OCI-LY7 (cell line): ENCODE measurements at regions not wholly inside any gene's neighbourhood (a gene's known extent, or its start where the extent isn't known, plus 50 kb on each side); places are given as distances from the start of the nearest gene placed in this dataset.

Source experiments
- BruUV-seq: library from RNA; stranded (reverse); fragments of 400-500 nt; replicated peaks from 2 replicates; lab custom pipeline; 2021; lab: Mats Ljungman, UMichigan
- CTCF ChIA-PET: fragments of 300-600 bp; sonication (Branson Sonifier 250); formaldehyde crosslinking; loops from one replicate; lab custom pipeline; 2022; ENCODE audit warnings: antibody characterized with exemption; ENCODE audit not compliant: unreplicated experiment; lab: Charles Lee
- POLR2A ChIA-PET: fragments of 300-600 bp; sonication (Branson Sonifier 250); formaldehyde crosslinking; loops from one replicate; lab custom pipeline; 2022; ENCODE audit warnings: antibody characterized with exemption; lab: Charles Lee
- DNase-seq: peaks from one replicate; pipeline ENCODE4 v3.0.0-alpha.2; 2015; ENCODE audit warnings: low spot score
- H2AFZ ChIP-seq: fragments of 200-600 bp; sonication (generic), shearing (Covaris generic); 2 replicates; pipeline ENCODE4 v1.6.1; 2014; ENCODE audit warnings: mild to moderate bottlenecking, antibody characterized with exemption, low read length, moderate library complexity
- H3K27ac ChIP-seq: fragments of 200-600 bp; sonication (generic); 2 replicates; pipeline ENCODE4 v1.5.1; 2014; ENCODE audit warnings: mixed run types, low read depth, mild to moderate bottlenecking, moderate library complexity, low read length, inconsistent platforms; ENCODE audit not compliant: poor library complexity, severe bottlenecking
- H3K36me3 ChIP-seq: fragments of 200-600 bp; sonication (generic); 2 replicates; pipeline ENCODE4 v1.6.1; 2014; ENCODE audit warnings: mild to moderate bottlenecking, antibody characterized with exemption, low read length, moderate library complexity, mixed read lengths; ENCODE audit not compliant: insufficient read depth
- H3K4me1 ChIP-seq: fragments of 200-600 bp; sonication (generic); 2 replicates; pipeline ENCODE4 v1.5.1; 2014; ENCODE audit warnings: mild to moderate bottlenecking, low read length; ENCODE audit not compliant: insufficient read depth, poor library complexity, severe bottlenecking
- H3K4me2 ChIP-seq: fragments of 200-600 bp; sonication (generic); 2 replicates; pipeline ENCODE4 v1.6.1; 2014; ENCODE audit warnings: mild to moderate bottlenecking, low read length
- H3K4me3 ChIP-seq: fragments of 200-600 bp; sonication (generic); 2 replicates; pipeline ENCODE4 v1.5.1; 2014; ENCODE audit warnings: mild to moderate bottlenecking, low read depth, low read length; ENCODE audit not compliant: poor library complexity, severe bottlenecking
- H3K79me2 ChIP-seq: fragments of 200-600 bp; sonication (generic); 2 replicates; pipeline ENCODE4 v1.6.1; 2016; ENCODE audit warnings: low read depth, mild to moderate bottlenecking, low read length, moderate library complexity, mixed read lengths; ENCODE audit not compliant: insufficient read depth
- H3K9me2 ChIP-seq: fragments of 200-600 bp; sonication (generic); 2 replicates; pipeline ENCODE4 v1.6.1; 2016; ENCODE audit warnings: mild to moderate bottlenecking, low read length, mixed read lengths; ENCODE audit not compliant: insufficient read depth
- H3K9me3 ChIP-seq: fragments of 200-600 bp; sonication (generic); 2 replicates; pipeline ENCODE4 v1.6.1; 2014; ENCODE audit warnings: mild to moderate bottlenecking, mixed run types, low read length, mixed read lengths
- H4K20me1 ChIP-seq: fragments of 200-600 bp; sonication (generic); 2 replicates; pipeline ENCODE4 v1.6.1; 2014; ENCODE audit warnings: mild to moderate bottlenecking, antibody characterized with exemption, low read length, moderate library complexity, mixed read lengths; ENCODE audit not compliant: insufficient read depth
- CTCF ChIP-seq: fragments of 200-600 bp; sonication (generic); conservative IDR thresholded peaks from 2 replicates; pipeline ENCODE4 v1.5.1; 2014; ENCODE audit warnings: mild to moderate bottlenecking, antibody characterized with exemption, low read length, moderate library complexity, mixed read lengths
- EZH2phosphoT487 ChIP-seq: fragments of 200-600 bp; sonication (generic); IDR thresholded peaks from 2 replicates; pipeline ENCODE4 v1.6.1; 2018; ENCODE audit warnings: low read depth, borderline replicate concordance, mild to moderate bottlenecking, mixed run types, antibody characterized with exemption, low read length, moderate library complexity, mixed read lengths
- intact Hi-C: fragments of 100-400 bp; cut with micrococcal nuclease; formaldehyde crosslinking; loops from one replicate; pipeline ENCODE4 v1.10.0; 2022; ENCODE audit not compliant: unreplicated experiment

- Histone ChIP-seq H3K9me3 (no peaks in the 10 kb centered on the region), H3K79me2 (no peaks in the 10 kb centered on the region), H3K4me1 (peaks cover 28% of the 10 kb centered on the region), H3K27ac (no peak overlapping the region), H3K4me2 (no peak overlapping the region), H3K9me2 (no peaks in the 10 kb centered on the region), H2AFZ (no peak overlapping the region), H3K36me3 (no peaks in the 10 kb centered on the region), H4K20me1 (no peaks in the 10 kb centered on the region), H3K4me3 (no peak overlapping the region)
- ChIA-PET CTCF (no interaction called here), POLR2A (interaction anchor here (0.6 to 1.0 kb wide), 3 partner anchors 13 to 484 kb away, joined by 3 to 5 read pairs (median 3); no protein-coding TSS in a partner anchor)
- TF ChIP-seq EZH2phosphoT487 (no peak), CTCF (no peak)
- no TSS peak for BruUV-seq
- no peak for DNase-seq
- intact Hi-C loops: no loop called here
These were observed 438.2 kb downstream of the EPHA4 start for GRCh38 chr2:221133941-221134340.

GRCh38 chr2:221134718-221135117, 437.4 kb downstream of the EPHA4 start:
- Histone ChIP-seq H3K79me2 (no peaks in the 10 kb centered on the region), H3K36me3 (no peaks in the 10 kb centered on the region), H4K20me1 (no peaks in the 10 kb centered on the region), H3K27ac (no peak overlapping the region), H3K9me2 (no peaks in the 10 kb centered on the region), H3K4me1 (peaks cover 28% of the 10 kb centered on the region), H3K4me2 (no peak overlapping the region), H3K4me3 (no peak overlapping the region), H2AFZ (no peak overlapping the region), H3K9me3 (no peaks in the 10 kb centered on the region)
- CTCF ChIA-PET: no interaction called here
- no peak for DNase-seq
- BruUV-seq: no TSS peak
- POLR2A ChIA-PET: interaction anchor here (0.6 to 1.0 kb wide), 2 partner anchors 12 to 67 kb away, joined by 3 to 5 read pairs; no protein-coding TSS in a partner anchor
- intact Hi-C loops: no loop called here
- no peak for TF ChIP-seq EZH2phosphoT487
- no peak for TF ChIP-seq CTCF

GRCh38 chr2:221135699-221136098, 436.4 kb downstream of the EPHA4 start:
- no peak overlapping the region for H3K27ac ChIP-seq
- H3K4me2 ChIP-seq: peak overlapping the region; percentile 7; the same call in 1 of the 2 replicates
- TF ChIP-seq EZH2phosphoT487 (no peak), CTCF (no peak)
- no peaks in the 10 kb centered on the region for H3K9me2 ChIP-seq
- no peaks in the 10 kb centered on the region for H3K79me2 ChIP-seq
- peak; percentile 9 for DNase-seq
- H2AFZ ChIP-seq: peak overlapping the region; percentile 47; the same call in 1 of the 2 replicates
- intact Hi-C loops: no loop called here
- no peaks in the 10 kb centered on the region for H3K9me3 ChIP-seq
- BruUV-seq: no TSS peak
- peaks cover 28% of the 10 kb centered on the region for H3K4me1 ChIP-seq
- ChIA-PET CTCF (no interaction called here), POLR2A (interaction anchor here (0.6 to 1.6 kb wide), 4 partner anchors 12 to 1374 kb away, joined by 3 to 12 read pairs (median 3); no protein-coding TSS in a partner anchor)
- H4K20me1 ChIP-seq: no peaks in the 10 kb centered on the region
- no peak overlapping the region for H3K4me3 ChIP-seq
- H3K36me3 ChIP-seq: no peaks in the 10 kb centered on the region
